HG02981 (cell line): ENCODE measurements at regions not wholly inside any gene's neighbourhood (a gene's known extent, or its start where the extent isn't known, plus 50 kb on each side); places are given as distances from the start of the nearest gene placed in this dataset.
"Not testable (repeated sequence)": the region's sequence is repeated elsewhere in the genome, so short reads cannot be mapped to it uniquely, and the experiment has no call there.

Experiments
- ATAC-seq: cut with Tn5 transposase; IDR thresholded peaks from one replicate; pipeline ENCODE4 v1.9.1; 2021; ENCODE audit warnings: mild to moderate bottlenecking, moderate library complexity; ENCODE audit not compliant: unreplicated experiment

DNA sequence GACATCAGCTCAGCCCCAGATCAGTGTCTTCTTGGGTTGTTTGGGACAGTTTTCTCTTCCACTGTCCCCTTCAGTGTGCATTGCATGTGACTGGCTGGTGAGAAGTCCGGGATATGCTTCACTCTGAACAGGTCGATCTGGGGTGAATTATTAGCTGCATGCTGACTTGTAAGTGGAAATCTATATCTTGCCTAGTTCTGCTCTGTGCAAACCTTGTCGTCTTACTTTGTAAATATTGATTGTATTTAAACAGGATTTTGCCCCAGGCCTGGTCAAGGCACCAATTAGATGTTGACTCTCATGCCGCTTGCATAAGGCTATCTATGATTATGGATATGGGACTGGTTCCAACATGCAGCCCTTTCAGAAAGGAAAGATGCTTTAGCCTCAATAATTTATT is 669.7 kb downstream of the TYW1 start:
- not testable (repeated sequence) for ATAC-seq

DNA sequence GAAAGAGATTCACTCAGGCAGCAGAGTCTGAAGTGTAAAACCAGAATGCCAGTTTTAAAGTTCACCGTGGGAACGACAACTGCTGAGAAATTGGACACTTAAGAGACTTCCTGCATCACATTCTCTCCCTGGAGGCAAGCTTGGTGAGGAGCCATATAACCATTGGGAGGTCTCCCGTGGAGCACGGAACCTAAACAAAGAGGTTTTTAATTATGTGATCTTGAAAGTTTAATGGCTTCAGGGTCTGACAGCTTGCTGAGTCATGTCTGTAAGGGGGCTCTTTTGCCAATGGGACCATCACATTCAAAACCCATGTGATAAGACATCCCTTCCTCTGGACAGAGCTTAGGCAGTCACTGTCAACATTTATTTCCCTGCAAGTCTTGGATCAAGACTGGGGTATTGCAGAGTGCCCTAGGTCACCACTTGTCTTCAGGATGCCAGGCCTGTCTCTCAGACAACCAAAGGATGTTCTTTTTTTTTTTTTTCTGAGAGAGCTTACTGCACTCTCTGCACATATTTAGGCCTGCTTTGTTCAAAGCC is 674.4 kb downstream of the TYW1 start:
- no peak for ATAC-seq

DNA sequence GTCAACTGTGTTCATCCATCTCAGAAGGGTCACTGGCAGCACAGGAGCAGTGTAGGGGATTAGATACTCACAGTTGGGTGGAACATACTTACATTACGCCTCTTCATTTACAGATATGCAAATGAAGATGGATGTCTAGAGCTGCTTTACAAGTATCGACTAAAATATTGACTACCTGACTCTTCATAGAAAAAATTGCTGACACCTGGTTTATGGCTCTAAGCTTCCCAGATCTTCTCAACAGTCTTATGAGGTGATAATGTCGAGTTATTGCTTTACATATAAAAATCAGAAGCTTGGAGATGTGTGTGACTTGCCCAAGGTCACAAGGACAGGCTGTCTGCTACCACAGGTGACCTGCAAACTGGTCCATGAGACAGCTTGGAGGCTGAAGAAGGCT is 677.2 kb downstream of the TYW1 start:
- no peak for ATAC-seq

DNA sequence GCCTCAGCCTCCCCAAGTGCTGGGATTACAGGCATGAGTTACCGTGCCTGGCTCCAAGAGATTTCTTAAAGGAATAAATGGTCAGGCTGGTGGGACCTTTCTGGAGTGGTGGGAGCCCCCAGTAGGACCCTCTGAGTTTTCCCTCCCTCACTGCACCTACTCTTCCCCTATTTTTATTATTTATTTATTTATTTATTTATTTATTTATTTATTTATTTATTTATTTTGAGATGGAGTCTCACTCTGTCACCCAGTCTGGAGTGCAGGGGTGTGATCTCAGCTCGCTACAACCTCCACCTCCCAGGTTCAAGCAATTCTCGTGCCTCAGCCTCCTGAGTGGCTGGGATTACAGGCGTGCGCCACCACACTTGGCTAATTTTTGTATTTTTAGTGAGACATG is 678.2 kb downstream of the TYW1 start:
- not testable (repeated sequence) for ATAC-seq

DNA sequence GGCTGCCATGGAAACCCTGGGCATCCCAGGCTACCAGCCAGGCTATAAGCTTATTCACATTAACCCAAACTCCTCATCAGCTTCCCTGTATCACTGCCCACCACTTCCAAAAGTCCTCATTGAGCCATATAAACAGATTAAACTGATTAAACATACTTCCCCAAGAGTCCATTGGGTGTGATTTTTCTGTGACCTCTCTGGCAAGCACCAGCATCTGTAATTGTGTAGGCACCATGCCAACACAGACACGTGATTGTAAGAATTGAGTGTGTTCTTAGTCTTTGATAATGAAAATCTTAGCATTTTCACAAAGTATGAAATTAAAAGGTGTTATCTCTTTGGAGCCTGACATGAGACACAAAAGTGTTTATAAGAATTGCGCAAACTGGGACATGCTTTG is 679.3 kb downstream of the TYW1 start:
- no peak for ATAC-seq

DNA sequence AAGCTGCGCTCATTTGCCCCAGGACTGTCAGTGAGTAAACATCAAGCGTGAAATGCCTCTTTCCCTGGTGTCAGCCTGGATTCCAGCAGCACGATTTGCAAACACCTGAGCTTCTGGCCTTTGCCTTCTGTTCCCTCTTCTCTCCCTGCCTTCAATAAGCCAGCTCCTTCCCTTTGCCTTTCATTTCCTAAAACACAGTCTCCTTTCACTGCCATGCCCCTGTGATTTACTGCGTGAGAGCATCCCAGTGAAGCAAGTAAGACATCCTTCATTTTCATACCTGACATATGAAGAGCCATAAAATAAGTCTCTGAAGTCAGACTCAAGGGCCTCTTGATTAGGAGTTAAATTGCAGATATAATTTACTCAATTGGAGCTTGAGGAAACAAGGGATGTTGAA is 681.8 kb downstream of the TYW1 start:
- no peak for ATAC-seq

DNA sequence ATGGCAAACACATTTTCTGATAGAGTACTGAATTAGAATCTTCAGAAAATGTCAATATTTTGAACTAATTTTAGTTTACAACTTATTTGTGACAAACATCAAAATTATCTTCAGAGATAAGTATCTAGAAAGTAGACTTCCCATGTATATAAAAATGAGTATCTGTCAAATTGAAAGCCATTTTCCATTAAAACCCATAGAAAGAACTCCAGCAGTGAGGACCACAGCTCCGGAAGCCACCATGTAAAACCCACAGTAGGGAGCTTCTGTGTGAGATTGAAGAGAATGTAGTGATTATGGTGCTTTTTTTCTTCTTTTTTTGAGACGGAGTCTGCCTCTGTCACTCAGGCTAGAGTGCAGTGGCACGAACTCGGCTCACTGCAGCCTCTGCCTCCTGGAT is 687.0 kb downstream of the TYW1 start:
- no peak for ATAC-seq

DNA sequence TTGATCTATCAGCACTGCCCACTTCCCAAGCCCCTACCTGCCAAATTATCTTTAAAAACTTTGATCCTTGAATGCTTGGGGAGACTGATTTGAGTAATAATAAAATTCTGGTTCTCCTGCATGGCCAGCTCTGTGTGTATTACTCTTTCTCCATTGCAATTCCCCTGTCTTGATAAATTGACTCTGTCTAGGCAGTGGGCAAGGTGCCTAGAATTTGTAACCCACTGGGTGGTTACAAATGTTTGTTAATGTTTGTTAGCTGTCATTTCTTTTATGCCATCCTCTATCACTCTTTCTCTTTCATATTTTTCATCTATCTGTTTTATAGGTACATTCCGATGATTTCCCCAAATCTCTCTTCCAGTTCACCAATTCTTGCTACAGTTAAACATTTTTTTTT is 694.1 kb downstream of the TYW1 start:
- ATAC-seq, result no peak

DNA sequence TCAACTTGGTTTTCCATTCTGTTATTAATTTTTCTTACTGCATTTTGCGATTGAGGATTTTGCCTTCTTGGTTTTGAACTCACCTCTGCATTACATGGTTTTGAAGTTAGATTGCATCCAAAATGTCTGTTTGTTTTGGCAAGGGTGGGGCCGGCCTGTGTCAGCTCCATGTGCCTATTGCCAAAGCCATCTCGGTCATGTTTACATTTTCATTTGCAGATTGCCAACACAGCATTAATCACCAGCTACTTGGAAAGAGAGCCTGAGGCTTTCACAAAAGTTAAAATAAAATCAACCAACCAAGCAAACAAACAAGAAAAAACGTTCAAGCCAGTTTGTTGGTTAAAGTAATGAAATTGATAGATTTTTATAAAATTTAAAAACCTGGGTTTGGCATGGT is 695.8 kb downstream of the TYW1 start:
- no peak for ATAC-seq

DNA sequence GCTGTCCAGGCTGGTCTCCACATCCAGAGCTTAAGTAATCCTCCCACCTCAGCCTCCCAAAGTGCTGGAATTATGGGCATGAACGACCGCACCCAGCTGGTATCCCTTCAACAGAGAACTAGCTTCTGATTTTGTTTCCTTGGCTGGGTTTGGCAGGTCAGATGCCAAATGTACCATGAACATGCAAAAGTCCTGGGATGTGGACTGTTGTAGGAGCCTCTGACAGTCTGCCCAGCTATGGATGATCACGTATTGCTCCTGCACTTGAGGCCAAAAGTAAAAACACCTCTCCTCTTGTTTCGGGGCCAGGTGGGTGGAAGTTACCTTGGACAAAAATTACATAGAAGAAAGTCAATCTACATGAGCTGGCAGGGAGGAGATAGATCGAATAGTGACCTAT is 699.5 kb downstream of the TYW1 start:
- ATAC-seq, result no peak

DNA sequence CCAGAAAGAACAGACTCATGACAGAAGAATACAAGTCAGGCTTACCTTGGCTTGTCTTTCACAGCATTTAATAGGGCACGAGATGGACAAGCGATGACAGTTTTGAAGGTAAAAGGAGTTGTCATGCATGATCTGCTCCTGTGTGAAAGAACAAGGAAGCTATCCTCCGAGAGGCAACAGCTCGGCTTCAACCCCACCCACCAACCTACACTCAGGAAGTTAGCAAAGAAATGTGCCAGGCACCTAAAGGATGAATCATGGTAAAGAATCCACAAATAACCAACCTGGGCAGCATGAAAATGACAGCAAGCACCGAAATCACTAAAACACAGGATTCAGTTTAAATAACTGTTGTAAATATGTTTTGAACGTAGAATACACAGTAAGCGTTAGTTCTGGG is 700.2 kb downstream of the TYW1 start:
- ATAC-seq, result no peak

DNA sequence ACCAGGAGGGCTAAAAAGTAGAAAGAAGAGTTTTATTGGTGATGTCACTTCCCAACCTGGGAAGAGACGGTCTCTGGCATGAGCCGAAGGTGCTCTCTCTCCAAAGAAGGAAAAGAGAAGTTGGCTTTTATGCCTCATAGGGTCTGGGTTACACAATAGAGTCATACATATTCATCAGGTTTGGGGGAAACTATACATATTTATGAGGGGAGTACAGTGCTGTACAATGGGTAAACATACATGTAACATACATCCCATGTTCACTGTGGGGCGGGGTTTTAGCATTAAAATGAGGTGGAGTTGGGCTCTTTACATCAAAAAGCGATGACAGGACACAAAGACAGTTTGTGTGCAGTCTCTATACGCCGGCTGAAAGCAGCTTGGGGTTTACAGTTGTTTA is 701.7 kb downstream of the TYW1 start:
- ATAC-seq, result no peak

DNA sequence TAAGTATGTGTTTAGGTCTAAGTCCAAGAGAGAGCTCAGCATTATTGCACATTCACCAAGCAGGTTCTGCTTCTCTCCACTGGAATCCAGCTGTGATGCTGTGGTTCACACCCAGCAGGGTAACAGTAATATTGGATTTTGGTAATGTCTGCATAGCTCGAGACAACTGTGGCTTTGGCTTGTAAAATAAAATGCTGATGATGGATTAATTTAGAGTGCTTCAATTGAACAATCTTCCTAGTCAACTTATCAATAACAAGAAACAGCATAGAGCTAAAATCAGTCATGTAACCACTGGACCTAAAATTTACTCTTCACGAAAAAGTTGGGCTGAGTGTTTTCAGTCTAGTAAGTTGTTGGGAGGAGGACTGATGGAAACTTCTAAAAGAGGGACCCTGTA is 709.2 kb downstream of the TYW1 start:
- no peak for ATAC-seq

DNA sequence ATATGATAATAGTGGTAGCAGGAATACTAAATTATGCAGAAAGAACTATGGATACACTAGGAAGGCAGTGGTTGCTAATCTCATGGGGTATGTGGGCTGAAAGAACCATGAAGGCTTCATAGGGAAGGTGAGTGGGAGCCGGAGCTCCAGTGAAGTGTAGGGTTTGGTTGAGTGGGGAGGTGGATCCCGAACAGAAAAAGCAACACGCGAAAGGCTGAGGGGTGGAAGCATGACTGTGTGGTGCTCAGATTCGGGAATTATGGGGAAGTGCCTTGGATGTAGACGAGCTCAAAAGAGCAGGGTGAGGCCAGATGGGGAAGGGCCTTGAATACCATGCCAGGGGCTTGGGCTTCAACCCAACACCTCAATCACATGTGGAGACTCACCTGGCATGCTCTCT is 715.1 kb downstream of the TYW1 start:
- no peak for ATAC-seq

DNA sequence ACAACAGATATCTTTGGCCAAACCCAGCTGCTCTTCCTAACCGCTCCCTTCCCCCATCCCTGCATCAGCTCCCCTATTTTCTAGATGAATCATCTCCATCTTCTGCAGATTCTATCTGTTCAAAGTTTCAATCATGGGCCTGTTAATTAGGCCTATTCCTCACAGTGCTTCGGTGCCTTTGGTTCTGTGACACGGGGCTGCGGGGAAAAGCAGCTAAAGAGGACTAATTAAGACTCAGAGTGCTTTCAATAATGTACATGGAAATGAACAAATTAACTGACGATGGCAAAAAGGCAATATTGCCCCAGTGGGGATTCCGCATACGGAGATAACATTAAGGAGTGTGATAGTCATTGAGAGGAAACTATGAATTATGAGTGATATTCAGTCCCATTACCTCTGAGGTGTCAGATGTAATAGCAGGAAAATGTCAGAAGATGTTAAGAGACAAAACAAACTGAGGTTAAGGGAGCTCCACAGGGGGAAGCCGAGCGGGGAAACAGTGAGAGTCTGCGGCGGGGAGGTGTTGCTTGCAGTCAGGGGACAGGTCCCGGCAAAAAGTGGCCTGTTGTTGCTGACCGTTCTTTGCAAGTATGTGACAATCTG is 716.9 kb downstream of the TYW1 start:
- ATAC-seq, result no peak

DNA sequence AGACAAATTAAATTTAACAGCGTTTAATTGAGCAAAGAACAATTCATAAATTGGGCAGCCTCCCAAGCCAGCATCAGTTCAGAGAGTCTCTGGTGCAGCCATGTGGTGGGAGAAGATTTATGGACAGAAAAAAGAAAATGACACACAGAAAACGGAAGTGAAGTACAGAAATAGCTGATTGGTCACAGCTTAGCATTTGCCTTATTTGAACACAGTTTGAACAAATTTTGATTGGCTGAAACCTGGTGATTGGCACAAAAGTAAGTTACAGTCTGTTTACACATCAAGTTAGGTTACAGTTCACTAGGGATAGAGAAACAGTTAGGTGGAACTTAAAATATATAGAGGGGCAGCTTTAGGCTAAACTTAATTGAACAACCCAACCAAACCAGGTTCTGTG is 720.1 kb downstream of the TYW1 start:
- no peak for ATAC-seq

DNA sequence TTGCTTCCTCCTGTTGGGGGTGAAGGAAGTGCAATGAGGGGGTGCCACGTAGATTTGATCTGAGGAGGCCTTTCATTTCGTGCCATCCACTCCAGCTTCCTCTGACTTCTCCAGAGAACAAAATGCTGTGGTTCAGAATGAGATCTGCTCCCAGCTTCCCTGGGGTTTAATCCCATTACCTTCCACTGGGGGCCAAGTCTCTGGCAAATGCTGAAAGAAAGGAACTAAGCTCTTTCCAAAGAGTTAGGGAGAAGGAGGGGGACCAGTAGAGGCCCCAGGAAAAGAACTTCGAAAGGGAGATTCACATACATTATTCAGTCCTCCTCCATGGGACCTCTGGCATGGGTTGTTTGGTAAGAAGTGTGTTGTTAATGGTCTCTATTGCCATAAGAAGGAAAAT is 727.0 kb downstream of the TYW1 start:
- no peak for ATAC-seq

DNA sequence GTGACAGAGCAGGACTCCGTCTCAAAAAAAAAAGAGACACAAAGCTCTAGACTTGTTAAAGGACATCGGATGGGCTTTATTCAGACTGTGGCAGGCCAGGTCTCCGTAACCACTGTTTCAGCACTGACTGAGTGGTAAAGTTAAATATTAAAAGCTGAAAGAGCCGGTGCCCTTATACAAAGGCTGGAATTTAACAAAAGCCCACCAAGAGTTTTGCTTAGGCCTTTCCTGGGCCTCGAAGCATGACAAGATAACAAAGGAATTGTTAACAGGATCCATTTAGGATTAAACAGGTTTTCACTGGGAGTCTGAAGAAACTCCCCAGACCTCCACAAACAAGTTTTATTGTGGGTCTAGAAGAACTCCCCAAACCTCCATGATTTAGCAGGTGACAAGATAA is 727.8 kb downstream of the TYW1 start:
- no peak for ATAC-seq

DNA sequence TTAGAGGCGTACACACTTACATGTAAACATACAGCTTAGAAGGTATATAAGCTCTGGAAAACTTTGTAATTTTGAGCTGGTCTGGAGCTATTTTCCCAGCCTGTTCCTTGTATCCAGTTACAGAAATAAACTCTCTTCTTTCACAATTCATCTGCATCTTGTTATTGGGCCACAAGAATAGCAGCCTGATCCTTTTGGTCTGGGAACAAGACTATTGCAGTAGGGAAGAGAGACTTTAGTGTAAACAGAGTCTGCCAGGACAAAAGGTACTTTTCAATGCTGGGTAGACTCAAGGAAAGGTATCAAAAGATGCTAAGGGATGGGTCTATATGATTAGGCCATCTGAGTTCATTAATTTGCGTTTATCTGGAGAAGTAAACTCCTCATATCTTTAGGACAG is 728.3 kb downstream of the TYW1 start:
- ATAC-seq, result no peak

DNA sequence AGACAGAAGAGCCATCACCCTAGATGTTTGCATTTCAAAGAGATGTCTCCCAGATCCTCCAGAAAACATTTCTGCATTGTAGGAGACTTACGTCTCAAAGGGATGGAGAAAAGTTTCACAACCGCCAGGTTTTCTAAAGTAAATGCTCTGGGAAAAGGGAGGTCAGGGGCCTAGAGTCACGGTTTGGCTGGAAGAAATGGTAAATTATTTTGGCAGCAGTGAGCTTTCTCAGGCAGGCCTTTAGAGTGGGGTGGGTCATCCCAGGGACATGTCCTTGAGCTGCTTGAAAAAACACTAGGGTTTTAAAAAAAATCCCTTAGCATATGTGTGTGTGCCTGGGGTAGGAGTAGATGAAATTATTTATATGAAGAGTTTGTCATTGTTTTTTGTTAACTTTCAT is 728.8 kb downstream of the TYW1 start:
- ATAC-seq, result no peak

DNA sequence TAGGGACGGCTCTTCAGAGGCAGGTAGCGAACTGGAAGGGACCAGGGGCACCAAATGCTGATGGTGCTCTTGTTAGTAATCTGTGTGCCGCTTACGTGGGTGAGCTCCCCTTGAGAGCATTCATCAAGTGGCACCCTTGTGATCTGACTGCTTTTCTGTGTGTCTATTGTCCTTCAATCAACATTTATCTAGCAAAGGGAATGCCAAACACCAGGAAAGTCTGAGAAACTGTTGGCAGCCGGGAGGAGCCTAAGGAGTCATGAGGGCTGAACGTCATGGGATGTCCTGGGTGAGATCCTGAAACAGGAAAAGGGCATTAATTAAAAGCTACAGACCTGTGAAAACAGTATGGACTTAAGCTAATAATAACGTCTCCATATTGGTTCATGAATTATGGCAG is 733.1 kb downstream of the TYW1 start:
- ATAC-seq, result no peak

DNA sequence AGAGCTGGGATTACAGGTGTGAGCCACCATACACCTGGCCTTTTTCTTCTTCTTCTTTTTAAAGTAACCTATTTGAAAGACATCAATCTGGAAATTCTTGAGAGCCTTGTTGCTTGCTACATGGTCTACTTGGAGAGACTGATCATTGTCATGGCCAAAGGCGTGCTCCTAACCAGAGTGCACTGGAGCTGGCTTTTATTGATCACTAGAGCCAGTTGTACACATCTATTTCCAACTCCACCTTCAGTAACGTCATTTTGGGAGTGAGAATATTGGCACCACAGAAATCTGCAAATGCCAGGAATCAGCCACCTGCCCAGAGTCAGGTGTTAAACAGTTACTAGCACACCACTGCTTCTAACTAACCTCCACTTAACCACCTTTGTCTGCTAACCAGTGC is 735.1 kb downstream of the TYW1 start:
- no peak for ATAC-seq

DNA sequence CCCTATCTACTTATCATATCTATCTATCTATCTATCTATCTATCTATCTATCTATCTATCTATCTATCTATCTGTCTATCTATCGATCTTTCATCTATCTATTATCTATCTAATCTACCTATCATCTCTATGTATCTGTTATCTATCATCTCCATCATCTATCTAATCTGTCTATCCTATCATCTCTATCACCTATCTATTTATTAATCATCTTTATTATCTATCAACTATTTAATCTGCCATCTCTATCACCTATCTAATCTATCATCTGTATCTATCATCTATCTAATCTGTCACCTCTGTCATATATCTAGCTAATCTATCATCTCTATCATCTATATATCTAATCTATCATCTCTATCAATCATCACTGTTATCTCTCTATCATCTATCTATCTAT is 736.3 kb downstream of the TYW1 start:
- no peak for ATAC-seq
